ENCODE measurements at regions not wholly inside any gene's neighbourhood (a gene's known extent, or its start where the extent isn't known, plus 50 kb on each side); places are given as distances from the start of the nearest gene placed in this dataset.

DNA sequence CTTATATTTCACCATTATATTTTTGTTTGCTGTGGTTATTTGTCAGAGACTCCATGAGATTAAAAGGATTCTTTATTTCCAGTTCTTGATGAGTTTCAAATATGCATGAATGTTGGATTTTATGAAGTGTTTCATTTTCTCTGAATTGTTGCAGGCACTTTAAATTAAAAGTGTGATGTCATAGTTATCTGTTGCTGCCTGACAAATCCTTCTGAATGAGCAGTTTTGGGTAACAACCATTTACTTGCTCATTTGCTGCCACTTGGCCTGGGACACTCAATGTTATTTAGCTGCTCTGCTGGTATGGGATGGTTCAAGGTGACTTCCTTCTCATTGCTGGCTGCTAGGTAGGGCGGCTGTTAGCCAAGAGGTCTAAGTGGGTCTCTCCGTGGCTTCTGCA, 173.5 kb downstream of the LPIN1 start:
- no peak overlapping the region for H3K4me3 ChIP-seq (ENCODE audit: low read length)
- DNase-seq (ENCODE audit: low read depth, low spot score): no peak

DNA sequence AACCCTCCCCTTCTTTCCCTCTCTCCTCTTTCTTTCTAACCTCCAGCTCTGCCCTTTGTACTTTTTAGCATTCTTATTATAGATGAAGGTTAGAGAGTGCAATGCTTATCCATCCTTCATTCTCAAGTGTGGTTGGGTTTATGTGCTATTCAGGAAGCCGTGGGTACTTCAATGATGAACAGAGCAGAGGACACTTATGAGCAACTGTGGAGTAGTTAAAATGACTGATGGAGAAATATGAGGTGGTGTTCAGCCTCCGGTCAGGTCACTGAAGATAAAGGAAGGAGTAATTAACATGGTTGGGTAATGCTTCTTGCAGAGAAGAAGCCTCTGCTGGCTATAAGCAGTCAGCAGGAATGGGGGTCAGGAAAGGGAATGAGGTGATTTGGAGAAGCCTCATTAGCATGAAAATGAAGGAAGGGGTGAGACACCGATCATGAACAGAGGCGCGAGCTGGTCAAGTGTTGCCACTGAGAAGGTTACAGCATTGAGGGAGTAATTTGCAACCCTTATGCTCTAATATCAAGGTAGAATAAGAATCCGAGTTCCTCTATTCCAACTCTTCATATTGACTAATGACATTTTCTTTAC, 174.7 kb downstream of the LPIN1 start:
- H3K4me3 ChIP-seq (ENCODE audit: low read length): no peak overlapping the region
- peak; percentile 3 for DNase-seq (ENCODE audit: low read depth, low spot score)

DNA sequence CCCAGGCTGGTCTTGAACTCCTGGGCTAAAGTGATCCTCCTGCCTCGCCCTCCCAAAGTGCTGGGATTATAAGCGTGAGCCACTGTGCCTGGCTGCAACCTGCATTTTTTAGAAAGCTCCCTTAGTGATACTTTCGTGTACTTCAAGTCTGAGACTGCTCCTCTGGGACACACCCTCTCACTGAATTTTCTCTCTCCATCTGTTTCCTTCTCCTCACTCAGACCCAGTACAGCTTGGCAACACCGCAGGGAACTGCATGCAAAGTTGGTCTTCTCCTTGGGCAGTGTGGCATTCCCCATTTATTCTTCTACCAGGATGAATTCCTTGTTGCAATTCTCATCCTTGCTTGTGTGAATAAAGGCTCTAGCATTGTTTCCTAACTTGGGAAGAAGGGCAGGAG, 175.9 kb downstream of the LPIN1 start:
- DNase-seq (ENCODE audit: low read depth, low spot score): no peak
- H3K4me3 ChIP-seq (ENCODE audit: low read length): no peak overlapping the region

DNA sequence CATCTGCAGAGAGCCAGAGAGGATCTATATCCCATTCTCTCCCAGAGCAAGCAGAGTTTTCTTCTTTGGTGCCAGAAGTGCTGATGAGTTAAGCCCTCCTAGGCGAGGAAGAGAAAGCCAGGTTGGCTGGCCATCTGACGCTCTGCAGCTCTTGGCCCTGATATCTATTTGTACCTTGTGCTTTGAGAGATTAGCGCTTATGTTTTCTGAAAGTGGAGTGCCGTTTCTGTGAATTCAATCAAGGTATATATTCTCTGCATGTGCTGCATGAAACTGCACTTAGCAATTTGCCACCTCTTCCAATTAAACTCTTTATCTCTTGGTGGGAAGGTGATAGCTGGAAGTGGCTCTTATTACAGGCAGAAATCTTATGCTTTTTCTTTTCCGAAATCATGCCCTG, 177.5 kb downstream of the LPIN1 start:
- H3K4me3 ChIP-seq (ENCODE audit: low read length): no peak overlapping the region
- no peak for DNase-seq (ENCODE audit: low read depth, low spot score)

DNA sequence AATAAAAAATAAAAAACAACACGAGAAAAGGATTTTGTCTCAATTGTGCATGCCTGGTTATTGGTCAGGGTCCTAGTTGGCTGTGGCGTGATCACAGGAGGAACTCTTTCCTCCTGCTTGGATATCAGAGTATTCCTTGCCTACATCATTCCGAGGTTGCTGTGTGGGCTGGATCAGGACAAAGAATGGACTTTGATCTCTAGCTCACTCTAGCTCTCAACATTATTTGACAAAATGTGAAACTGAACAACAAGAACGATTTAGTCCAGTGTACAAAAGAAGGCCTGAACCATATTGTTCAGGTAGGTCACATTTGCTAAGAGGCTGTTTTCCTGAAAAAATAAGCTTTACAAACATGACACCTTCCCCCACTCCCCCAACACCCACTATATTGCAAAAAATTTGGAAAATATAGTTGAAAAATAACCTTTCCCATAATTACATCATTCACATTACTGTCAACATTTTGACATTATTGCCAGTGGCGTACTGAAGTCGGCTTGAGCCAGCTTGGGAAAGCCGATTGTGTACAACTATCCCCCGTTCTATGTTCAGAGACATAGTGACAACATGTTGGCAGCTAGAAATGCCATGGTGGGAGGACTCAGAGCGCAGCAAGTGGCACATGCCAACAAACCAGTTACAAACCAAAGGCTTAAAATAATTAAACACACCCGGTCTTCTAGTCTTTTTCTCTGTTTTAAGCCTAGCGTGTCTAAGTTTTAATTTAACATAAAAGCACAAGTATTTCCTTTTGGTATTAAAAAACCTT, 179.0 kb downstream of the LPIN1 start:
- no peak overlapping the region for H3K4me3 ChIP-seq (ENCODE audit: low read length)
- no peak for DNase-seq (ENCODE audit: low read depth, low spot score)

DNA sequence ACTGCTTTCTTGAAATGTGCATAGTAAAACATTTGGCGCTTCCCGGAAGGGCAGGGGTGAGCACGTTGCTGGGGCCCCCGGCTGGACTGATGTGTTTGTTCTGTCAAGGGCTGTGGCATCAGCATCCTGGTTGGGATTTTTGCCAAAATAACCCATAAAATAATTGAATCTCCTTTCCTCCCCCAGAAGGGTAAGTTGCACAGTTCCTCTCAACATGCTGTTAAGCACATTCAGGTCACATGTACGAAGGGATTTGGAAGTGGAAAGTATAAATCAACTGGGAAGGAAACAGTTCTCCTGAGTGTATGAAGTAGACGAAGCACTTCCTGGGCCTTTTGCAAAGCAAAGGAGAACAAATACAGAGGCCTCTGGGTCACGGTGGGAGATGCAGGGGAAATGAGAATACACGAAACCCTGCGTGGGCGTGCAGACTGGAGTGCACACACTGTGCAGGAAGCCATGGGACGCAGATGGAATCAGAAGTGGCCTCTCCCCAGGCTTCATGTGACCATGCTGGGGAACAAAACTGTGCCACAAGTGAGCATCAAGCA, 183.9 kb downstream of the LPIN1 start:
- H3K4me3 ChIP-seq (ENCODE audit: low read length): no peak overlapping the region
- DNase-seq (ENCODE audit: low read depth, low spot score): no peak

DNA sequence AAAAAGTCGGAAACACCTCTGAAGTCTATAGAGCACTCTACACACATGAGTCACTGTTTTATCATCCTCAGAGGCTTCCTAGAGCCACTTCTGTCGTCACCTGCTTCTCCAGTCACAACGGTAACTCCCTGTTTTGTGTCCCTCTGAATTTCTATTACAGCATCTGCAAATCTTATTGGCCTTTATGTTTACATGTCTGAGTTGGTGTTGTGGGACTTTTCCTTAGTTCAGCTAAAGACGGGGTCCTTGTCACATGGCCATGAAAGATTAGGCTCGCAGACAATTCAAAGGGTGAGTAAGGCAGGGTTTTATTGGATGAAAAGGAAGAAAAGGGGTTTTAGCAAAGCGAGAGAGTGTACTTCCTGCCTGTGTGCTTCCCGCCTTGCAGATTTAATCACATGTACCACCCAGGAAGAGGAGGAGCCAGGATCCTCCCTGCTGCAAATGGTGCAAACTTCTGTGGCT, 185.6 kb downstream of the LPIN1 start:
- H3K4me3 ChIP-seq (ENCODE audit: low read length): no peak overlapping the region
- DNase-seq (ENCODE audit: low read depth, low spot score): peak; percentile 2

DNA sequence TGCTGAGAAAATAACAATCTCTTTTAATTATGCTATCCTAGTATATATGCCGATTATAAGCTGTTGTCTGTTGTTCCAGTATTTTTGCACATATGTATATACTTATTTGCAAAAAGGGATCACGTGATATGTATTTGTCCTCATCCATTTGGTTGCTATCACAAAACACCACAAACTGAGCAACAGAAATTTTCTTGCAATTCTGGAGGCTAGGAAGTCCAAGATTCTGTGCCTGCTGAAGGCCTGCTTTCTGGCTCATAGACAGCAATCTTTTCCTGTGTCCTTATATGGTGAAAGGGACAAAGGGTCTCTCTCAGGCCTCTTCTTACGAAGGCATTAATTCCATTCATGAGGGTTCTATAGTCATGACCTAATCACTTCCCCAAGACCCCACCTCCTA, 186.5 kb downstream of the LPIN1 start:
- DNase-seq (ENCODE audit: low read depth, low spot score): no peak

DNA sequence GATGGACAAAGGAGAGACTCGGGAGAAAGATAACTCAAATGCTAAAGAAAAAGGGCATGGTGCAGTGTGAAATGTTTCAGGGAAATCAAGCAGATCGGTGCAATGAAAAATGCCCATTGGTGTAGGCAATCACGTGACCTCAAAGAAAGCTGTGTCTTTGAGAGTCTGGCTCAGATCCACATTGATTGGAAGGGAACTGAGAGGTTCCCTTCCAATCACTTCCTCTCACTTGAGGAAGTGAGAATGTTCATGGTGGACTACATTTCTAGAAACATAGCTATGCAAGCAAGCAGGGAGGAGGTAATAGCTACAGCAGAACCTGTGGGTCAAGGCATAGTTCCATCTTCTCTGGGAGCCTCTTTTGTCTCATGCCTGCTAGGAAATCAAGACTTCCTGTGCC, 187.4 kb downstream of the LPIN1 start:
- no peak for DNase-seq (ENCODE audit: low read depth, low spot score)
- H3K4me3 ChIP-seq (ENCODE audit: low read length): no peak overlapping the region

More for the DNA sequence above, 186.5 kb downstream of the LPIN1 start:
- H3K4me3 ChIP-seq (ENCODE audit: low read length): no peak overlapping the region

DNA sequence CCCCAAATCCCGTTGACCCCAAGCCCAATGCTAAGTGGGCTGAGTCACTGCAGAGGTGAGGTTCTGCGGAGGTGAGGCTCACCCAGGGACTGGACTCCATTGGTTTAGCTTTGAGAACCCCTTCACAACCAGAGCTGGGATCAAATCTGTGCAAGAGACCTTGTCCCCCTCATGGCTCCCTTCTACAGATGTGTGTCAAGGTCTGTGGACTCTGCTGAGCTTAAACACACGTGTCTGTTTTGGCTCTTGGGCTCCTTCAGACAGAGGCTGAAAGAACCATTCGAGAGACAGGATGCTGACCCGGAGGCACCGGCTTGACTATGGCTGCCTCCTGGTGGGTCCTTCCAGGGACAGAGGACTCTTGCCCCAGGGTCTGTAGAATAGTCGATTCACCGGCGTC, 190.3 kb downstream of the LPIN1 start:
- no peak overlapping the region for H3K4me3 ChIP-seq (ENCODE audit: low read length)
- no peak for DNase-seq (ENCODE audit: low read depth, low spot score)

DNA sequence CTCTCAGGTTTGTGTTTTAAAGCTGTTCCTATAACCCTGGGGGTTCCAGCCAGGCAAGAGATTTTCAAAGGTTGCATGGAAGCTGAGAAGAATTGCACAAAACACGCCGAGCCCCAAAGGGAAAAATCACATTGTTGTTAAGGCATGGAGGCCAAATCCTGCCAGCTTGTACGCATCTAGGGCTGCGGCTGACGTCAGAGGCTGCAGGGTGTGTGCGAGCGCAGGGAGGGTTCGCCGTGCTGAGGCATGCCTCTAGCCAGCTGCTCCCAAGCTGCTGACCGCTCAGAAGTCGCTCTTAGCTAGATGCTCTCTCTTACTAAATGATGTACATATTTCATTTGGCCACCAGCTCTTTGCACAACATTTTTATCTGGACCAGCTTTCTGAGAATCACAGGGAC, 191.8 kb downstream of the LPIN1 start:
- no peak for DNase-seq (ENCODE audit: low read depth, low spot score)

DNA sequence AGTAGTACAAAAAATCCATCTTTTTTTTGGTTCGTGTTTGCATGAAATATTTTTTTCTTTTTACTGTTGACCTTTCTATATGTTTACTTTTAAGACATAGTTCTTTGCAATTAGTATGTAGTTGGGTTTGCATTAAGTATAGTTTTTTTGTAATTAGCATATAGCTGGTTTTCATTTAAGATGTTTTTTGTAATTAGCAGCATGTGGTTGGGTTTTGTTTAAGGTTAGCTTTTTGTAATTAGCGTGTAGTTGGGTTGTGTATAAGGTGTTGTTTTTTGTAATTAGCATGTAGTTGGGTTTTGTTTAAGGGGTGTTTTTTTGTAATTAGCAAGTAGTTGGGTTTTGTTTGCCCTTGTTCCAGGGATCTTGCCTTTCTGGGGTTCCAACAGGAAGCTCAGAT, 193.1 kb downstream of the LPIN1 start:
- no peak for DNase-seq (ENCODE audit: low read depth, low spot score)
- H3K4me3 ChIP-seq (ENCODE audit: low read length): no peak overlapping the region

More for the DNA sequence above, 191.8 kb downstream of the LPIN1 start:
- no peak overlapping the region for H3K4me3 ChIP-seq (ENCODE audit: low read length)

DNA sequence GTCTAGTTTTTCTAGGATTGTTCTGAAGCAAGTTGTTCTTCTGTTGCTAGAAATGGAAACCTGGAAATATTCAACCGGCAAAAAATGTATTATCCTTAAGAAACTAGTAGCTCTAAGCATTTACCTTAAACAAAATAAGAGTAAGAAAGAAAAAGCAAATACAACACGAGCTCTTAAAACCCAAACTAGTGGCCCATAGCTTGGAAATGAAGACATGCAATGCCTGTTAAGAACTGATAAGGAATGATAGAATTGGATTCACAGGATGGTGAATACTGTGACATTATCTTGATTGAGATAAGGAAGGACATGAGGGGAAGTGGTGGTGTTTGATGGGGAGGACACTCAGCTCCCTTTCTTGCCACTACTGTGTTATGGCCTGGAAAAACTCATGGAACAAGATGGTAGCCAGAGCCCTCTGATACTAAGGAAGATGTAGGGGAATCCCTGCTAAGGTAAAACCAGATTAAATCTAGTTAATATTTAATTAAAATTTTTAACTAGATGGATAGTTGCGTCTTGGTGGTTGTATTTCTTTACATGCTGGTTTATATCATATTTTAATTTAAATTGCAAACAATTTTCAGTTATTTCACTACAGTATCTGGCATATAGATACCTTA, 193.8 kb downstream of the LPIN1 start:
- H3K4me3 ChIP-seq (ENCODE audit: low read length): no peak overlapping the region
- DNase-seq (ENCODE audit: low read depth, low spot score): no peak

DNA sequence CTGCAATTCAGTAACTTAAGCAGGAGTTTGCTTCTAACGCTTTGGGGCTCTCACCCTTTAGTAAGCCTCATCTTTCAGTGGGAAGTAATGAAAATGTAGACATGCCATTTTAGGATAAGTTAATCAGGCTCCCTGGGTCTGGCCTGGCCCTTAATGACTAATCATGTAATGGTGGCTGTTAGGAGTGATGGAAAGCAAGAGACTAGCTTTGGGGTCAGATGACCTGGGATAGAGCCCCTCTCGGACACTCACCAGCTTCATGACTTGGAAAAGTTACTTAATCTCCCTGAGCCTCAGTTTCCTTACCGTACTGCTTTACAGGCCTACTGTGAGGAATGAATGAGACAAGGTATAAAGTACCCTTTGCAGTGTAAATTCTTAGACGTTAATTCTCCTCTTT, 194.4 kb downstream of the LPIN1 start:
- H3K4me3 ChIP-seq (ENCODE audit: low read length): no peak overlapping the region
- DNase-seq (ENCODE audit: low read depth, low spot score): no peak

DNA sequence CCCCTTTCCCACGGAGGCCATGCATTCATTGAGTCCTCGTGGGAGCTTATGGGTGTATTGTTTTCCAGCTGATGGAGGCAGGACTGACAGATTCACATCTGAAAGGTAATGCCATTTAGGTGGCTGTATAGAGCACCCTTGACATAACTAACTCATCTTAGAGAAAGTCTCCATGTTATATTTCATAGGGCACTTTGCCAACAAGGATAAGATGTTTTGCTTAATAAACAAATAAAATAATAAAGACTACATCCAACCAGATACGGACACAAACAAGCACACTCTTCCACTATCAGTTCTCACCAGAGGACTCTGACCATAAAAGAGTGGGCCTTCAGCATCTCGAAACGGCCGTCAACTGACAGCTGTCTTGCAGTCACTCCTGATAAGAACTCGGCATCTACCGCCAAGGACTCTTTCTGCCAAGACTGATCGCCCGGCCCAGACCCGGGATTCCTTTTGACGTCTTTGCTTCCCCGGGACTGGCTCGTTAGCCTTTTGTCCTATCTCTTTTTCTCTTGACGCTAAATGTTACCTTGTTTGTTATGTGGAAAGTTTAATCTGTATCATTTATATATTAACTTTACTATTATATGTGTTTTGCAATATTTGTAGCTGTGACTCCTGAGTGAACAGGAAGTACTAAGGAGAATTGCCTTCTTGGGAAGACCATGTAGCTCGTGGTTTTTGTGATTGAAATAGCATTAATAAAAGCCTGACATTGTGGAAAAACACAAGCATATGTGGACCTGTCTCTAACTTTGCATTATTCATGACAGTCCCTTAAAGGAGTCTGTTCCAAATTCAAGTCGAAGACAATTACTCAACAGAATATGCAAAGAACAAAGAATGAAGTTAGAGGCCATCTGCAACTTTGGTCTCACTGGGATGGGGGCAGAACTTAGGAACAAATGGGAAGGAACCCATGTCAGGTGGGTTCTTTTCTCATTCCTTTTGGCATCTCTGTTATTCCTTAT, 195.1 kb downstream of the LPIN1 start:
- H3K4me3 ChIP-seq (ENCODE audit: low read length): no peak overlapping the region
- no peak for DNase-seq (ENCODE audit: low read depth, low spot score)

DNA sequence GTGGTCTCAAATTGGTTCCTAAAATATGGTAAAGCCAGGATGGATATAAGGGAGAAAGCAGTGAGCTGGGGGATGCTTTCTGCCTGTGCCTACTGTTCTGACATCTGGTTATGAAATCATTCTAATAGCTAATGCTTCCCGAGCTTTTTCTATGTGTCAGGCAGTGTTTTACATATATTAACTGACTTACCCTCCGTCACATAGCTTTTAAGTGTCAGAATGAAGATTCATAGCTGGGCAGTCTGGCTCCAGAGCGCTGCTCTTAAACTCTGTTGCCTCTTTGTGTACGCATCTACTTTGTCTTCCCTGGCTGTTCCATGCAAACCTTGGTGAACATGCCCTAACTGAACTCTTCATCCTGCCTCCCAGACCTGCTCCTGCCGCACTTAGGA, 195.7 kb downstream of the LPIN1 start:
- H3K4me3 ChIP-seq (ENCODE audit: low read length): no peak overlapping the region
- no peak for DNase-seq (ENCODE audit: low read depth, low spot score)

DNA sequence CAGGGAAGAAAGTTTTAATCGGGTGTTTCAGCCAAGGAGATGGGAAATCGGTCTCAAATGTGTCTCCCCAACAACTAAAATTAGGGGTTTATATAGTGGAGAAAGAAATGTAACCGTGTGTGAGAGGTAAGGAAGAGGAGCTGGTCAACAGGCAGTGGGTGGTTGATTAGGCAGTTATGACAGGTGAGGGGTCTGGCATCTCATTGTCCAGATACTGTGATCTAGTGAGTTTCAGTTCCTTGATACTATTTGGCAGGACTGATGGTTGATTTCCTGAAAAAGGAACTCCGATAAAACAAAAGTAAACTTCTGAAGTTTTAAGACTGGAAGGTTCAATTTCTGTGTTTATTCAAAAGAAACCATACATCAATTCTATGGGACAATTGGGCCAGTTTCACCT, 197.9 kb downstream of the LPIN1 start:
- DNase-seq (ENCODE audit: low read depth, low spot score): no peak
- H3K4me3 ChIP-seq (ENCODE audit: low read length): no peak overlapping the region

DNA sequence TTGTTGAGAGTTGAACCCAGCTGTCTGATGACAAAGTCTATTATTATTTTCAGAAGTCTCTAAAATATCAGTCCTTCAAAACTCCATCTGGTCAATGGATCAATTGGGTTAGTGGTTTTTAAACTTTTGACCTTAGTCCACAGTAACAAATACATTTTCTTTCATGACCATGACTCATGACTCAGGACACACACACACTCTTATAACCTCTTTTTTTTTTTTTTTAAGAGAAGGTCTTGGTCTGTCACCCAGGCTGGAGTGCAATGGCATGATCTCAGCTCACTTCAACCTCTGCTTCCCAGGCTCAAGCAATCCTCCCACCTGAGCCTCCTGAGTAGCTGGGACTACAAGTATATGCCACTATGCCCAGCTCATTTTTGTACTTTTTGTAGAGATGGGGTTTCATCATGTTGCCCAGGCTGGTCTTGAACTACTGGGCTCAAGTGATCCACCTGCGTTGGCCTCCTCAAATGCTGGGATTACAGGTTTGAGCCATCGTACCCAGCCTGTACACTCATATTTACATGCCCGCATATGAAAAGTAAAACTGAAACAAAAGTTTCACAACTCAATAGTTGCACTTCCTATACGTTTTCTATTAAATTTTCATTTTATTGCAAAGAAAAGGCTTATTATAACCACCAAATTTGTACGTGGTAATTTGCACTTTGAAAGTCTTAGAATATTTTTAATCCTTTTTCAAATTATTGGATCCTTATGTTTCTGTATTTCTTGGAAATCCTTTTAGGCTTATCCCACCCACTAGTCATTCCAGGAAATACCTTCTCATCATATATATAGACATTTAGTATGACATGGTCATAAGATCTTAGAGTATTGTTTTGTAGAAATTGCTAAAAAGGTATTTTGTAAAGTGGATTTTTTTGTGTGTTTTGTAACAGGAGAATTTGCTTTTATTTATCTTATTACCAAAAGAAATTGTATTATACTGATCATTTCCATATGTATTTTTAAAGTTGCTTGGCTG, 199.0 kb downstream of the LPIN1 start:
- DNase-seq (ENCODE audit: low read depth, low spot score): no peak
- no peak overlapping the region for H3K4me3 ChIP-seq (ENCODE audit: low read length)
